Spleen (tissue), 11 donors: ENCODE measurements at regions not wholly inside any gene's neighbourhood (a gene's known extent, or its start where the extent isn't known, plus 50 kb on each side); places are given as distances from the start of the nearest gene placed in this dataset.

ENCODE experiments used
- DNase-seq: peaks from one replicate; pipeline ENCODE4 v3.0.0-alpha.2; 2020
- H3K27ac ChIP-seq, 8 donors: fragments of 200-600 bp; sonication (generic) in 7 of 8; 1 replicate in 4 of 8; 2 replicates in 4 of 8; pipeline versions ENCODE4 v1.5.0 to v1.8.0; 2016 to 2021; ENCODE audit warnings: inconsistent platforms in 4 of 8, mild to moderate bottlenecking in 4 of 8, moderate library complexity in 1 of 8
- H3K27me3 ChIP-seq, 7 donors: fragments of 200-600 bp; sonication (generic) in 6 of 7; replicated peaks in 1 of 7; 1 replicate in 4 of 7; 2 replicates in 3 of 7; pipeline versions ENCODE4 v1.5.0 to v1.8.0; 2016 to 2021; ENCODE audit warnings: inconsistent platforms in 3 of 7, mild to moderate bottlenecking in 1 of 7
- H3K36me3 ChIP-seq, 6 donors: fragments of 200-600 bp; sonication (generic) in 5 of 6; 1 replicate in 4 of 6; 2 replicates in 2 of 6; pipeline versions ENCODE4 v1.5.0 to v1.8.0; 2016 to 2021; ENCODE audit warnings: inconsistent platforms in 2 of 6
- H3K4me1 ChIP-seq, 6 donors: fragments of 200-600 bp; sonication (generic) in 5 of 6; 1 replicate in 3 of 6; 2 replicates in 3 of 6; pipeline versions ENCODE4 v1.5.0 to v1.8.0; 2016 to 2021; ENCODE audit warnings: inconsistent platforms in 3 of 6
- H3K4me3 ChIP-seq, 8 donors: fragments of 200-600 bp; sonication (generic) in 7 of 8; 1 replicate in 4 of 8; 2 replicates in 4 of 8; pipeline versions ENCODE4 v1.5.0 to v1.8.0; 2016 to 2021; ENCODE audit warnings: inconsistent platforms in 4 of 8, mild to moderate bottlenecking in 4 of 8, moderate library complexity in 2 of 8
- H3K9me3 ChIP-seq, 8 donors: fragments of 200-600 bp; sonication (generic) in 7 of 8; 1 replicate in 4 of 8; 2 replicates in 4 of 8; pipeline versions ENCODE4 v1.5.0 to v1.8.0; 2016 to 2021; ENCODE audit warnings: inconsistent platforms in 4 of 8
- CTCF ChIP-seq, 11 experiments: fragments of 200-600 bp in 7 of 11; fragments of 450-650 bp in 4 of 11; sonication (generic) in 4 of 11; IDR thresholded peaks in 8 of 11; conservative IDR thresholded peaks in 3 of 11; 1 replicate in 7 of 11; 2 replicates in 4 of 11; pipeline versions ENCODE4 v1.4.0 to v1.8.0; 2016 to 2021; ENCODE audit warnings: antibody characterized with exemption in 11 of 11, inconsistent platforms in 4 of 11, mild to moderate bottlenecking in 1 of 11
- POLR2A ChIP-seq, 3 donors: fragments of 450-650 bp; IDR thresholded peaks; one replicate each; pipeline ENCODE4 v1.5.1; 2017; ENCODE audit warnings: antibody characterized with exemption in 3 of 3, mild to moderate bottlenecking in 1 of 3
- POLR2AphosphoS5 ChIP-seq, 3 donors: sonication (generic); formaldehyde crosslinking; IDR thresholded peaks; one replicate each; pipeline ENCODE4 v1.5.1; 2017; ENCODE audit warnings: antibody characterized with exemption in 3 of 3
- whole genome bisulfite sequencing, 5 donors: extraction: QIAGEN DNeasy Blood & Tissue Kit in 3 of 5; methylation state at CpG; one replicate each; pipeline versions ENCODE4 v1.1.5 to v1.1.7; 2013 to 2018; 5-methylcytosine and 5-hydroxymethylcytosine counted together
- intact Hi-C: fragments of 100-400 bp; cut with DNase I; formaldehyde crosslinking; loops from one replicate; pipeline ENCODE4 v1.15.0; 2023; ENCODE audit warnings: low total_unique reads
- donor health status: healthy with polysubstance abuse.
- donor health status: DM: no; HTN: no; CAD: no; lungs with moderate emphysema.
- donor health status: DM: no; HTN: no; CAD: no.
- donor health status: Bipolar disorder and iron deficiency.
- donor health status: healthy.
- donor health status: DM: no; HTN: no; CAD: no.
- donor health status: DM: yes; HTN: yes; CAD: no.

- H3K9me3 ChIP-seq: peaks cover 0 to 12% (median 2%) of the 10 kb centered on the region in 8 donors
- TF ChIP-seq POLR2A (IDR thresholded peaks at IDR 0.05) (no peak), CTCF (IDR thresholded peaks at IDR 0.05 in 8 of 11, conservative IDR thresholded peaks at IDR 0.05 in 3 of 11) (no peak), POLR2AphosphoS5 (IDR thresholded peaks at IDR 0.05) (no peak)
- DNase-seq: no peak
- no peak overlapping the region for H3K27ac ChIP-seq
- intact Hi-C loops: no loop called here
- H3K36me3 ChIP-seq: no peaks in the 10 kb centered on the region
- H3K4me3 ChIP-seq: no peak overlapping the region
- peaks cover 0 to 18% (median 7%) of the 10 kb centered on the region in 6 donors for H3K4me1 ChIP-seq
- no peaks in the 10 kb centered on the region for H3K27me3 ChIP-seq
- 76 to 86% (median 81%) methylated on average over 5 of the region's 5 CpGs for WGBS, 5 donors
Observed at GRCh38 chr20:47998736-47999135, 213.5 kb upstream of the SULF2 start.

GRCh38 chr20:47995661-47996060 lies 210.4 kb upstream of the SULF2 start:
- H3K9me3 ChIP-seq: peaks cover 0 to 16% (median 12%) of the 10 kb centered on the region in 8 donors
- intact Hi-C loops: no loop called here
- DNase-seq: no peak
- no peak for TF ChIP-seq POLR2A (IDR thresholded peaks at IDR 0.05)
- WGBS, 5 donors: 84 to 90% (median 86%) methylated on average over 6 of the region's 6 CpGs
- H3K4me3 ChIP-seq: no peak overlapping the region
- no peaks in the 10 kb centered on the region for H3K4me1 ChIP-seq
- no peaks in the 10 kb centered on the region for H3K36me3 ChIP-seq
- no peaks in the 10 kb centered on the region for H3K27me3 ChIP-seq
- no peak overlapping the region for H3K27ac ChIP-seq

- H3K27ac ChIP-seq: no peak overlapping the region
- H3K4me1 ChIP-seq: no peaks in the 10 kb centered on the region
- intact Hi-C loops: no loop called here
- H3K4me3 ChIP-seq: no peak overlapping the region
- no peak for DNase-seq
- H3K9me3 ChIP-seq: peaks cover 0 to 16% (median 12%) of the 10 kb centered on the region in 8 donors
- WGBS, 5 donors: 91 to 98% (median 92%) methylated on average over 3 of the region's 3 CpGs
- H3K27me3 ChIP-seq: no peaks in the 10 kb centered on the region
- H3K36me3 ChIP-seq: no peaks in the 10 kb centered on the region
- TF ChIP-seq POLR2AphosphoS5 (IDR thresholded peaks at IDR 0.05): no peak
- TF ChIP-seq CTCF (IDR thresholded peaks at IDR 0.05 in 8 of 11, conservative IDR thresholded peaks at IDR 0.05 in 3 of 11): no peak
- no peak for TF ChIP-seq POLR2A (IDR thresholded peaks at IDR 0.05)
Observed at GRCh38 chr20:47993817-47994216, 208.5 kb upstream of the SULF2 start.

- Histone ChIP-seq H3K4me3 (no peak overlapping the region), H3K9me3 (peaks cover 0 to 16% (median 12%) of the 10 kb centered on the region in 8 donors), H3K27me3 (no peaks in the 10 kb centered on the region), H3K36me3 (no peaks in the 10 kb centered on the region), H3K4me1 (no peaks in the 10 kb centered on the region), H3K27ac (no peak overlapping the region)
- DNase-seq: no peak
- intact Hi-C loops: no loop called here
- 80 to 90% (median 86%) methylated on average over 9 of the region's 9 CpGs for WGBS, 5 donors
- no peak for TF ChIP-seq POLR2AphosphoS5 (IDR thresholded peaks at IDR 0.05)
- TF ChIP-seq POLR2A (IDR thresholded peaks at IDR 0.05): no peak
- TF ChIP-seq CTCF (IDR thresholded peaks at IDR 0.05 in 8 of 11, conservative IDR thresholded peaks at IDR 0.05 in 3 of 11): no peak
Observed at GRCh38 chr20:47993035-47993755, 207.9 kb upstream of the SULF2 start.
